Tibial artery (tissue), 4 donors: ENCODE measurements at regions not wholly inside any gene's neighbourhood (a gene's known extent, or its start where the extent isn't known, plus 50 kb on each side); places are given as distances from the start of the nearest gene placed in this dataset.

Experiments
- DNase-seq, 2 donors: peaks; one replicate each; pipeline ENCODE4 v3.0.0-alpha.2; 2019
- H3K27ac ChIP-seq, 2 donors: fragments of 200-600 bp; sonication (generic) in 1 of 2; 1 replicate in 1 of 2; 2 replicates in 1 of 2; pipeline ENCODE4 v1.5.1; 2018 to 2019; ENCODE audit warnings: mild to moderate bottlenecking in 1 of 2
- H3K27me3 ChIP-seq, 2 donors: fragments of 200-600 bp; sonication (generic) in 1 of 2; one replicate each; pipeline versions ENCODE4 v1.5.1 to v1.6.0; 2016 to 2019
- H3K36me3 ChIP-seq, 3 donors: fragments of 200-600 bp; sonication (generic) in 2 of 3; one replicate each; pipeline ENCODE4 v1.5.1; 2016 to 2019; ENCODE audit warnings: mild to moderate bottlenecking in 2 of 3
- H3K4me1 ChIP-seq, 4 donors: fragments of 200-600 bp; sonication (generic) in 2 of 4; 1 replicate in 3 of 4; 2 replicates in 1 of 4; pipeline ENCODE4 v1.5.1; 2016 to 2019
- H3K4me3 ChIP-seq, 2 donors: fragments of 200-600 bp; sonication (generic) in 1 of 2; 1 replicate in 1 of 2; 2 replicates in 1 of 2; pipeline ENCODE4 v1.5.1; 2018 to 2019; ENCODE audit warnings: mild to moderate bottlenecking in 2 of 2
- H3K9me3 ChIP-seq, 3 donors: fragments of 200-600 bp; sonication (generic) in 1 of 3; one replicate each; pipeline ENCODE4 v1.5.1; 2016 to 2019
- intact Hi-C: fragments of 100-400 bp; cut with DNase I; formaldehyde crosslinking; loops from one replicate; pipeline ENCODE4 v1.15.0; 2023; ENCODE audit warnings: low total_unique reads
- TF ChIP-seq, protein P1 (sequence below), 2 experiments: fragments of 200-600 bp in 1 of 2; fragments of 450-650 bp in 1 of 2; IDR thresholded peaks; one replicate each; pipeline ENCODE4 v1.5.1; 2017 to 2019; ENCODE audit warnings: antibody characterized with exemption in 2 of 2, mild to moderate bottlenecking in 1 of 2, moderate library complexity in 1 of 2

GRCh38 chr14:38512236-38512635 is 256.3 kb upstream of the CLEC14A start:
- no peak overlapping the region for H3K4me3 ChIP-seq
- TF ChIP-seq, protein P1, sequence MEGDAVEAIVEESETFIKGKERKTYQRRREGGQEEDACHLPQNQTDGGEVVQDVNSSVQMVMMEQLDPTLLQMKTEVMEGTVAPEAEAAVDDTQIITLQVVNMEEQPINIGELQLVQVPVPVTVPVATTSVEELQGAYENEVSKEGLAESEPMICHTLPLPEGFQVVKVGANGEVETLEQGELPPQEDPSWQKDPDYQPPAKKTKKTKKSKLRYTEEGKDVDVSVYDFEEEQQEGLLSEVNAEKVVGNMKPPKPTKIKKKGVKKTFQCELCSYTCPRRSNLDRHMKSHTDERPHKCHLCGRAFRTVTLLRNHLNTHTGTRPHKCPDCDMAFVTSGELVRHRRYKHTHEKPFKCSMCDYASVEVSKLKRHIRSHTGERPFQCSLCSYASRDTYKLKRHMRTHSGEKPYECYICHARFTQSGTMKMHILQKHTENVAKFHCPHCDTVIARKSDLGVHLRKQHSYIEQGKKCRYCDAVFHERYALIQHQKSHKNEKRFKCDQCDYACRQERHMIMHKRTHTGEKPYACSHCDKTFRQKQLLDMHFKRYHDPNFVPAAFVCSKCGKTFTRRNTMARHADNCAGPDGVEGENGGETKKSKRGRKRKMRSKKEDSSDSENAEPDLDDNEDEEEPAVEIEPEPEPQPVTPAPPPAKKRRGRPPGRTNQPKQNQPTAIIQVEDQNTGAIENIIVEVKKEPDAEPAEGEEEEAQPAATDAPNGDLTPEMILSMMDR (IDR thresholded peaks at IDR 0.05), result no peak
- no peaks in the 10 kb centered on the region for H3K9me3 ChIP-seq
- H3K27ac ChIP-seq, result no peak overlapping the region
- no peak for DNase-seq
- intact Hi-C loops, result no loop called here
- no peaks in the 10 kb centered on the region for H3K36me3 ChIP-seq
- no peaks in the 10 kb centered on the region for H3K27me3 ChIP-seq
- no peaks in the 10 kb centered on the region for H3K4me1 ChIP-seq

GRCh38 chr14:38507299-38507698 is 251.4 kb upstream of the CLEC14A start:
- DNase-seq, result no peak
- H3K9me3 ChIP-seq, result no peaks in the 10 kb centered on the region
- intact Hi-C loops, result no loop called here
- no peaks in the 10 kb centered on the region for H3K36me3 ChIP-seq
- H3K27ac ChIP-seq, result no peak overlapping the region
- no peak overlapping the region for H3K4me3 ChIP-seq
- peaks cover 0 to 20% (median 0%) of the 10 kb centered on the region in 4 donors for H3K4me1 ChIP-seq
- TF ChIP-seq, protein P1 (IDR thresholded peaks at IDR 0.05), result no peak
- H3K27me3 ChIP-seq, result no peaks in the 10 kb centered on the region

DNA sequence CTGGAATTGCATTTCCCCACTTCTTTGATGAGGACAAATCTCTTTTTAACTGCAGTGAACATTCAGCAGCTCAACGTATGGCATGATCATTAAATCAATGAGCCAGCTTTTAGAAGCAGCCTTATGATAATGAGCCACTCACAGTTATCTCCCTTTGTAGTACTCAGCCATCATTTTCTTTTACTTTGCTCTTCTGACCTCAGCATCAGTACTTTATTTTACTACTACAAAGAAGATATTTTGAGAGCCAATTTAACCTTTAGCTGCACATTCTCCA is 250.0 kb upstream of the CLEC14A start:
- DNase-seq, result no peak
- Histone ChIP-seq H3K36me3 (no peaks in the 10 kb centered on the region), H3K4me3 (no peak overlapping the region), H3K9me3 (no peaks in the 10 kb centered on the region), H3K27me3 (no peaks in the 10 kb centered on the region), H3K4me1 (peaks cover 0 to 20% (median 0%) of the 10 kb centered on the region in 4 donors), H3K27ac (no peak overlapping the region)
- intact Hi-C loops, result no loop called here
- TF ChIP-seq, protein P1 (IDR thresholded peaks at IDR 0.05), result no peak

- no peaks in the 10 kb centered on the region for H3K27me3 ChIP-seq
- H3K27ac ChIP-seq, result no peak overlapping the region
- intact Hi-C loops, result no loop called here
- DNase-seq, result no peak
- no peaks in the 10 kb centered on the region for H3K36me3 ChIP-seq
- H3K9me3 ChIP-seq, result no peaks in the 10 kb centered on the region
- TF ChIP-seq, protein P1 (IDR thresholded peaks at IDR 0.05), result no peak
- H3K4me1 ChIP-seq, result peaks cover 0 to 20% (median 0%) of the 10 kb centered on the region in 4 donors
- no peak overlapping the region for H3K4me3 ChIP-seq
Observed at GRCh38 chr14:38505221-38505972, 249.5 kb upstream of the CLEC14A start.

DNA sequence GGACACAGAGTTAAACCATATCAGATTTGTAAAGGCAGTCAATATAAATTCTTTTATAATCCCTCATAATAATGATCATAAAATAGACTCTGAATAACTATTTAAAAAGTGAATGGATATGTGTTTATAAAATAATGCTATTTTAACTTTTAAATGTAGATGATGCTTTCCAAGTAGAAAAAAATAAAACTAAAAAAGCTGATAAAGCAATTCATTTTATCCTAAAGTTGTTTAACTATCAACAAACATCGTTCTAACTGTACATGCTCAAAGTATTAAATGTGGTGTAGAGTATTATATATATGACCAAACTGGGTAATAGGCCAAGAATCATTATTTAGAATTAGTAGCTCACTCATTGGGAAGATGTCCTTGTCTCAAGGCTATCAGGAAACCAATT is 248.3 kb upstream of the CLEC14A start:
- Histone ChIP-seq H3K27ac (no peak overlapping the region), H3K4me3 (no peak overlapping the region), H3K36me3 (no peaks in the 10 kb centered on the region), H3K9me3 (no peaks in the 10 kb centered on the region), H3K4me1 (peaks cover 0 to 20% (median 0%) of the 10 kb centered on the region in 4 donors), H3K27me3 (no peaks in the 10 kb centered on the region)
- intact Hi-C loops, result no loop called here
- no peak for DNase-seq
- TF ChIP-seq, protein P1 (IDR thresholded peaks at IDR 0.05), result no peak

DNA sequence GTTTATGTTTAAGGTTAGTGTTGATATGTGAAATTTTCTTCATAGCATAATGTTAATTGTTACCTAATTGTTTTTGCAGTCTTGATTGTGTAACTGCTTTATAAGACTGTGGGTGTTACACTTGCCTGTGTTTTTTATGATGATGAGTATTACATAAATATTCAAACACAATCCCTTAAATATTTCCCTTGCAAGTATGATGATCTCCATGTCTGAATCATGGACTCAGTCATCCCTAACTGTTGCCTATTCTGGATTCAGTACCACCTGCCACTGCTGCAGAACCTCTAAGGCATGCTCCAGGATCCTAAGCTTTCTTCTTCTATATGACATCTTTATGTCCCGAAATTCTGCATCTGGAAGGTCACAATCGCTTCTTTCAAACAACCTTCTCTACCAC is 246.3 kb upstream of the CLEC14A start:
- Histone ChIP-seq H3K9me3 (no peaks in the 10 kb centered on the region), H3K27ac (no peak overlapping the region), H3K27me3 (no peaks in the 10 kb centered on the region), H3K4me1 (peaks cover 0 to 20% (median 0%) of the 10 kb centered on the region in 4 donors), H3K36me3 (no peaks in the 10 kb centered on the region), H3K4me3 (no peak overlapping the region)
- intact Hi-C loops, result no loop called here
- DNase-seq, result no peak
- TF ChIP-seq, protein P1 (IDR thresholded peaks at IDR 0.05), result no peak
